GM23338 (cell line): ENCODE measurements at regions not wholly inside any gene's neighbourhood (a gene's known extent, or its start where the extent isn't known, plus 50 kb on each side); places are given as distances from the start of the nearest gene placed in this dataset.

Experiments
- ATAC-seq: fragments of 200-7000 bp; cut with Tn5 transposase; 3 replicates; pipeline ENCODE4 v1.9.1; 2020
- DNase-seq: peaks from one replicate; pipeline ENCODE4 v3.0.0-alpha.2; 2015; ENCODE audit warnings: low spot score
- H2AFZ ChIP-seq: fragments of 200-600 bp; sonication (generic); 2 replicates; pipeline ENCODE4 v1.8.0; 2016; ENCODE audit warnings: antibody characterized with exemption, mild to moderate bottlenecking, moderate library complexity
- H3F3A ChIP-seq: fragments of 200-600 bp; sonication (generic); replicated peaks from 2 replicates; pipeline ENCODE4 v1.8.0; 2017; ENCODE audit warnings: antibody characterized with exemption, mixed run types, low read depth
- H3K27ac ChIP-seq: fragments of 200-600 bp; sonication (generic); 2 replicates; pipeline ENCODE4 v1.6.1; 2016; ENCODE audit warnings: low read depth
- H3K27me3 ChIP-seq: fragments of 200-600 bp; sonication (generic); 2 replicates; pipeline ENCODE4 v1.8.0; 2016; ENCODE audit warnings: mild to moderate bottlenecking, mixed run types, moderate library complexity; ENCODE audit not compliant: insufficient read depth
- H3K36me3 ChIP-seq: fragments of 200-600 bp; sonication (generic); 2 replicates; pipeline ENCODE4 v1.8.0; 2016; ENCODE audit warnings: mild to moderate bottlenecking; ENCODE audit not compliant: insufficient read depth
- H3K4me1 ChIP-seq: fragments of 200-600 bp; sonication (generic); 2 replicates; pipeline ENCODE4 v1.8.0; 2016; ENCODE audit warnings: mild to moderate bottlenecking, moderate library complexity; ENCODE audit not compliant: insufficient read depth
- H3K4me2 ChIP-seq: fragments of 200-600 bp; sonication (generic); 2 replicates; pipeline ENCODE4 v1.7.1; 2017; ENCODE audit warnings: mixed run types
- H3K4me3 ChIP-seq: fragments of 200-600 bp; sonication (generic); 2 replicates; pipeline ENCODE4 v1.6.1; 2016; ENCODE audit warnings: mixed run types
- H3K79me2 ChIP-seq: fragments of 200-600 bp; sonication (generic); replicated peaks from 2 replicates; pipeline ENCODE4 v1.8.0; 2017; ENCODE audit warnings: mild to moderate bottlenecking; ENCODE audit not compliant: insufficient read depth
- H3K9me2 ChIP-seq: fragments of 200-600 bp; sonication (generic); 2 replicates; pipeline ENCODE4 v1.8.0; 2017; ENCODE audit not compliant: insufficient read depth
- H4K20me1 ChIP-seq: fragments of 200-600 bp; sonication (generic); replicated peaks from 2 replicates; pipeline ENCODE4 v1.8.0; 2017; ENCODE audit warnings: mild to moderate bottlenecking; ENCODE audit not compliant: insufficient read depth
- H3K27ac Mint-ChIP-seq: 2 replicates; pipeline ENCODE4 v1.8.0; 2020; ENCODE audit warnings: inconsistent platforms, mild to moderate bottlenecking, moderate library complexity, mixed read lengths
- H3K27me3 Mint-ChIP-seq: 3 replicates; pipeline ENCODE4 v1.8.0; 2022; ENCODE audit warnings: low read depth, mild to moderate bottlenecking, moderate library complexity, mixed read lengths, inconsistent platforms; ENCODE audit not compliant: insufficient read depth, poor library complexity
- H3K36me3 Mint-ChIP-seq: 3 replicates; pipeline ENCODE4 v1.8.0; 2021; ENCODE audit warnings: low read depth, mild to moderate bottlenecking, inconsistent platforms, moderate library complexity, mixed read lengths
- H3K4me1 Mint-ChIP-seq: 3 replicates; pipeline ENCODE4 v1.8.0; 2020; ENCODE audit warnings: mild to moderate bottlenecking, inconsistent platforms, mixed read lengths
- H3K4me3 Mint-ChIP-seq: 3 replicates; pipeline ENCODE4 v1.8.0; 2021; ENCODE audit warnings: moderate library complexity, mild to moderate bottlenecking, inconsistent platforms, mixed read lengths
- H3K9me3 Mint-ChIP-seq: 3 replicates; pipeline ENCODE4 v1.8.0; 2020; ENCODE audit warnings: moderate library complexity, mild to moderate bottlenecking, inconsistent platforms, mixed read lengths
- CREB1 ChIP-seq: fragments of 250-450 bp; sonication (Bioruptor Pico); IDR thresholded peaks from 2 replicates; pipeline ENCODE4 v1.5.0; 2020; ENCODE audit warnings: low read depth, mild to moderate bottlenecking, moderate library complexity
- CTCF ChIP-seq, 2 experiments: fragments of 200-600 bp in 1 of 2; sonication (generic) in 1 of 2; conservative IDR thresholded peaks; 2 replicates each; pipeline versions ENCODE4 v1.5.1 to v1.6.1; 2016 to 2017; ENCODE audit warnings: antibody characterized with exemption in 2 of 2, low read depth in 2 of 2, mild to moderate bottlenecking in 2 of 2, moderate library complexity in 1 of 2
- NANOG ChIP-seq: IDR thresholded peaks from 2 replicates; pipeline ENCODE4 v1.6.1; 2016; ENCODE audit warnings: antibody characterized with exemption, borderline replicate concordance
- POLR2AphosphoS5 ChIP-seq: IDR thresholded peaks from 2 replicates; pipeline ENCODE4 v1.6.1; 2016; ENCODE audit warnings: antibody characterized with exemption, low read depth
- REST ChIP-seq: IDR thresholded peaks from one replicate; pipeline ENCODE4 v1.6.1; 2018; ENCODE audit warnings: antibody characterized with exemption; ENCODE audit not compliant: unreplicated experiment
- STAT1 ChIP-seq: IDR thresholded peaks from one replicate; pipeline ENCODE4 v1.6.1; 2016; ENCODE audit warnings: antibody characterized with exemption; ENCODE audit not compliant: unreplicated experiment
- TF ChIP-seq, protein P1 (sequence below): fragments of 250-450 bp; sonication (Bioruptor Pico); IDR thresholded peaks from 2 replicates; pipeline ENCODE4 v1.5.0; 2020; ENCODE audit warnings: mild to moderate bottlenecking, moderate library complexity

GRCh38 chr5:99614888-99615287, 686.1 kb upstream of the CHD1 start:
- no peak overlapping the region for H3K27ac Mint-ChIP-seq
- H3F3A ChIP-seq: no peaks in the 10 kb centered on the region
- no peaks in the 10 kb centered on the region for H3K27me3 Mint-ChIP-seq
- no peak overlapping the region for H2AFZ ChIP-seq
- no peaks in the 10 kb centered on the region for H3K27me3 ChIP-seq
- no peak for TF ChIP-seq POLR2AphosphoS5
- TF ChIP-seq, protein P1, sequence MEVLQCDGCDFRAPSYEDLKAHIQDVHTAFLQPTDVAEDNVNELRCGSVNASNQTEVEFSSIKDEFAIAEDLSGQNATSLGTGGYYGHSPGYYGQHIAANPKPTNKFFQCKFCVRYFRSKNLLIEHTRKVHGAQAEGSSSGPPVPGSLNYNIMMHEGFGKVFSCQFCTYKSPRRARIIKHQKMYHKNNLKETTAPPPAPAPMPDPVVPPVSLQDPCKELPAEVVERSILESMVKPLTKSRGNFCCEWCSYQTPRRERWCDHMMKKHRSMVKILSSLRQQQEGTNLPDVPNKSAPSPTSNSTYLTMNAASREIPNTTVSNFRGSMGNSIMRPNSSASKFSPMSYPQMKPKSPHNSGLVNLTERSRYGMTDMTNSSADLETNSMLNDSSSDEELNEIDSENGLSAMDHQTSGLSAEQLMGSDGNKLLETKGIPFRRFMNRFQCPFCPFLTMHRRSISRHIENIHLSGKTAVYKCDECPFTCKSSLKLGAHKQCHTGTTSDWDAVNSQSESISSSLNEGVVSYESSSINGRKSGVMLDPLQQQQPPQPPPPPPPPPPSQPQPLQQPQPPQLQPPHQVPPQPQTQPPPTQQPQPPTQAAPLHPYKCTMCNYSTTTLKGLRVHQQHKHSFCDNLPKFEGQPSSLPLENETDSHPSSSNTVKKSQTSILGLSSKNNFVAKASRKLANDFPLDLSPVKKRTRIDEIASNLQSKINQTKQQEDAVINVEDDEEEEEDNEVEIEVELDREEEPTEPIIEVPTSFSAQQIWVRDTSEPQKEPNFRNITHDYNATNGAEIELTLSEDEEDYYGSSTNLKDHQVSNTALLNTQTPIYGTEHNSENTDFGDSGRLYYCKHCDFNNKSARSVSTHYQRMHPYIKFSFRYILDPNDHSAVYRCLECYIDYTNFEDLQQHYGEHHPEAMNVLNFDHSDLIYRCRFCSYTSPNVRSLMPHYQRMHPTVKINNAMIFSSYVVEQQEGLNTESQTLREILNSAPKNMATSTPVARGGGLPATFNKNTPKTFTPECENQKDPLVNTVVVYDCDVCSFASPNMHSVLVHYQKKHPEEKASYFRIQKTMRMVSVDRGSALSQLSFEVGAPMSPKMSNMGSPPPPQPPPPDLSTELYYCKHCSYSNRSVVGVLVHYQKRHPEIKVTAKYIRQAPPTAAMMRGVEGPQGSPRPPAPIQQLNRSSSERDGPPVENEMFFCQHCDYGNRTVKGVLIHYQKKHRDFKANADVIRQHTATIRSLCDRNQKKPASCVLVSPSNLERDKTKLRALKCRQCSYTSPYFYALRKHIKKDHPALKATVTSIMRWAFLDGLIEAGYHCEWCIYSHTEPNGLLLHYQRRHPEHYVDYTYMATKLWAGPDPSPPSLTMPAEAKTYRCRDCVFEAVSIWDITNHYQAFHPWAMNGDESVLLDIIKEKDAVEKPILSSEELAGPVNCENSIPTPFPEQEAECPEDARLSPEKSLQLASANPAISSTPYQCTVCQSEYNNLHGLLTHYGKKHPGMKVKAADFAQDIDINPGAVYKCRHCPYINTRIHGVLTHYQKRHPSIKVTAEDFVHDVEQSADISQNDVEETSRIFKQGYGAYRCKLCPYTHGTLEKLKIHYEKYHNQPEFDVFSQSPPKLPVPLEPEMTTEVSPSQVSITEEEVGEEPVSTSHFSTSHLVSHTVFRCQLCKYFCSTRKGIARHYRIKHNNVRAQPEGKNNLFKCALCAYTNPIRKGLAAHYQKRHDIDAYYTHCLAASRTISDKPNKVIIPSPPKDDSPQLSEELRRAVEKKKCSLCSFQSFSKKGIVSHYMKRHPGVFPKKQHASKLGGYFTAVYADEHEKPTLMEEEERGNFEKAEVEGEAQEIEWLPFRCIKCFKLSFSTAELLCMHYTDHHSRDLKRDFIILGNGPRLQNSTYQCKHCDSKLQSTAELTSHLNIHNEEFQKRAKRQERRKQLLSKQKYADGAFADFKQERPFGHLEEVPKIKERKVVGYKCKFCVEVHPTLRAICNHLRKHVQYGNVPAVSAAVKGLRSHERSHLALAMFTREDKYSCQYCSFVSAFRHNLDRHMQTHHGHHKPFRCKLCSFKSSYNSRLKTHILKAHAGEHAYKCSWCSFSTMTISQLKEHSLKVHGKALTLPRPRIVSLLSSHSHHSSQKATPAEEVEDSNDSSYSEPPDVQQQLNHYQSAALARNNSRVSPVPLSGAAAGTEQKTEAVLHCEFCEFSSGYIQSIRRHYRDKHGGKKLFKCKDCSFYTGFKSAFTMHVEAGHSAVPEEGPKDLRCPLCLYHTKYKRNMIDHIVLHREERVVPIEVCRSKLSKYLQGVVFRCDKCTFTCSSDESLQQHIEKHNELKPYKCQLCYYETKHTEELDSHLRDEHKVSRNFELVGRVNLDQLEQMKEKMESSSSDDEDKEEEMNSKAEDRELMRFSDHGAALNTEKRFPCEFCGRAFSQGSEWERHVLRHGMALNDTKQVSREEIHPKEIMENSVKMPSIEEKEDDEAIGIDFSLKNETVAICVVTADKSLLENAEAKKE (CRISPR knock-in tag): no peak
- TF ChIP-seq CREB1 (CRISPR knock-in tag): no peak
- TF ChIP-seq NANOG: no peak
- no peak for TF ChIP-seq CTCF (conservative IDR thresholded peaks at IDR 0.05; ENCODE audit: low read depth in 2 of 2)
- TF ChIP-seq STAT1: no peak
- TF ChIP-seq REST: no peak
- H3K79me2 ChIP-seq: no peaks in the 10 kb centered on the region
- no peak overlapping the region for H3K4me2 ChIP-seq
- no peaks in the 10 kb centered on the region for H4K20me1 ChIP-seq
- ATAC-seq (no peak), DNase-seq (no peak)
- no peak overlapping the region for H3K4me3 ChIP-seq
- H3K4me3 Mint-ChIP-seq: no peak overlapping the region
- no peaks in the 10 kb centered on the region for H3K4me1 ChIP-seq
- no peaks in the 10 kb centered on the region for H3K9me2 ChIP-seq
- no peak overlapping the region for H3K27ac ChIP-seq
- H3K4me1 Mint-ChIP-seq: no peaks in the 10 kb centered on the region
- no peaks in the 10 kb centered on the region for H3K36me3 ChIP-seq
- no peaks in the 10 kb centered on the region for H3K36me3 Mint-ChIP-seq
- no peaks in the 10 kb centered on the region for H3K9me3 Mint-ChIP-seq
